NCI-H2107 treated with DMSO at 0.1 percent for 48 hours (cell line): ENCODE measurements at regions not wholly inside any gene's neighbourhood (a gene's known extent, or its start where the extent isn't known, plus 50 kb on each side); places are given as distances from the start of the nearest gene placed in this dataset.
"Not testable (repeated sequence)": the region's sequence is repeated elsewhere in the genome, so short reads cannot be mapped to it uniquely, and the experiment has no call there.

Source experiments
- DNase-seq: peaks from one replicate; lab custom pipeline; 2025; ENCODE audit not compliant: unreplicated experiment; lab: John Stamatoyannopoulos, UW

- DNase-seq = not testable (repeated sequence)
These were observed 185.5 kb downstream of the ANXA1 start for GRCh38 chr9:73337182-73337581.

GRCh38 chr9:73344060-73344459 is 192.4 kb downstream of the ANXA1 start:
- no peak for DNase-seq

- DNase-seq = no peak
These were observed 195.5 kb downstream of the ANXA1 start for GRCh38 chr9:73347123-73347522.

- no peak for DNase-seq
These were observed 196.1 kb downstream of the ANXA1 start for GRCh38 chr9:73347720-73348119.

- no peak for DNase-seq
These were observed 196.8 kb downstream of the ANXA1 start for GRCh38 chr9:73348471-73348870.

- no peak for DNase-seq
These were observed 197.8 kb downstream of the ANXA1 start for GRCh38 chr9:73349476-73349875.

- no peak for DNase-seq
These were observed 205.9 kb downstream of the ANXA1 start for GRCh38 chr9:73357607-73358006.

GRCh38 chr9:73370053-73370452 is 218.4 kb downstream of the ANXA1 start:
- peak; percentile 23 for DNase-seq

GRCh38 chr9:73371801-73372200 is 220.1 kb downstream of the ANXA1 start:
- peak; percentile 27 for DNase-seq

GRCh38 chr9:73380411-73380810 is 228.7 kb downstream of the ANXA1 start:
- no peak for DNase-seq

GRCh38 chr9:73402081-73403028 is 250.7 kb downstream of the ANXA1 start:
- DNase-seq = no peak

- DNase-seq = no peak
These were observed 259.8 kb downstream of the ANXA1 start for GRCh38 chr9:73411494-73411893.

- DNase-seq = no peak
These were observed 261.2 kb downstream of the ANXA1 start for GRCh38 chr9:73412874-73413273.

- no peak for DNase-seq
These were observed 272.2 kb downstream of the ANXA1 start for GRCh38 chr9:73423891-73424290.

- DNase-seq = no peak
These were observed 274.6 kb downstream of the ANXA1 start for GRCh38 chr9:73426269-73426668.

GRCh38 chr9:73434826-73435225 is 283.2 kb downstream of the ANXA1 start:
- no peak for DNase-seq

- DNase-seq = no peak
These were observed 286.1 kb downstream of the ANXA1 start for GRCh38 chr9:73437758-73438157.

- DNase-seq = not testable (repeated sequence)
These were observed 288.2 kb downstream of the ANXA1 start for GRCh38 chr9:73439839-73440238.

- DNase-seq = no peak
These were observed 289.6 kb downstream of the ANXA1 start for GRCh38 chr9:73441223-73441622.

GRCh38 chr9:73441890-73442818 is 290.5 kb downstream of the ANXA1 start:
- no peak for DNase-seq

- no peak for DNase-seq
These were observed 293.2 kb downstream of the ANXA1 start for GRCh38 chr9:73444821-73445220.

- not testable (repeated sequence) for DNase-seq
These were observed 293.7 kb downstream of the ANXA1 start for GRCh38 chr9:73445384-73445783.
